ENCODE measurements at regions not wholly inside any gene's neighbourhood (a gene's known extent, or its start where the extent isn't known, plus 50 kb on each side); places are given as distances from the start of the nearest gene placed in this dataset.
"Not testable (repeated sequence)": the region's sequence is repeated elsewhere in the genome, so short reads cannot be mapped to it uniquely, and the experiment has no call there.

DNA sequence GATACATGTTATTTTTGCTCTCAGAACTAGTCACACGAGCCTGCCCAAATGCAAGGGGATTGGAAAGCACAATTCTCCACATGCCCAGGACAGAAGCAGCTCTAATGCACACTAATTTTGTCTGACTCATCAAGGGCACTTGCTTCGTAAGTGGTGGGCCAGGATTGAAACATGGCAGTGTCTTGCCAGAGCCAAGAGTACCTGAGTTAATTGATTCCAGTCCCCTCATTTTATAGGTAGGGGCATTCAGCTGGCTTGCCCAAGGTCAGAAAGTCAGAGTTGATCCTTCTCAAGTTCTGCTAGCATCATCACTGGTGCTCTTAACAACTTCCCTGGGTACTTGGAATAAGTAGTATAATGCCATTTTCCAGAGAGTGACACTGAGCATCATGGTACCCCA is 356.1 kb downstream of the ZNF326 start:
- TF ChIP-seq, protein P1, sequence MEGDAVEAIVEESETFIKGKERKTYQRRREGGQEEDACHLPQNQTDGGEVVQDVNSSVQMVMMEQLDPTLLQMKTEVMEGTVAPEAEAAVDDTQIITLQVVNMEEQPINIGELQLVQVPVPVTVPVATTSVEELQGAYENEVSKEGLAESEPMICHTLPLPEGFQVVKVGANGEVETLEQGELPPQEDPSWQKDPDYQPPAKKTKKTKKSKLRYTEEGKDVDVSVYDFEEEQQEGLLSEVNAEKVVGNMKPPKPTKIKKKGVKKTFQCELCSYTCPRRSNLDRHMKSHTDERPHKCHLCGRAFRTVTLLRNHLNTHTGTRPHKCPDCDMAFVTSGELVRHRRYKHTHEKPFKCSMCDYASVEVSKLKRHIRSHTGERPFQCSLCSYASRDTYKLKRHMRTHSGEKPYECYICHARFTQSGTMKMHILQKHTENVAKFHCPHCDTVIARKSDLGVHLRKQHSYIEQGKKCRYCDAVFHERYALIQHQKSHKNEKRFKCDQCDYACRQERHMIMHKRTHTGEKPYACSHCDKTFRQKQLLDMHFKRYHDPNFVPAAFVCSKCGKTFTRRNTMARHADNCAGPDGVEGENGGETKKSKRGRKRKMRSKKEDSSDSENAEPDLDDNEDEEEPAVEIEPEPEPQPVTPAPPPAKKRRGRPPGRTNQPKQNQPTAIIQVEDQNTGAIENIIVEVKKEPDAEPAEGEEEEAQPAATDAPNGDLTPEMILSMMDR (IDR thresholded peaks at IDR 0.05; ENCODE audit: borderline replicate concordance, control extremely low read depth, extremely low read depth, insufficient read depth, missing control alignments), result no peak
- in situ Hi-C loops (cut with MboI; ENCODE audit: low sequenced_read_pairs, unreplicated experiment), result no loop called here
- no peak for DNase-seq (ENCODE audit: low spot score)

DNA sequence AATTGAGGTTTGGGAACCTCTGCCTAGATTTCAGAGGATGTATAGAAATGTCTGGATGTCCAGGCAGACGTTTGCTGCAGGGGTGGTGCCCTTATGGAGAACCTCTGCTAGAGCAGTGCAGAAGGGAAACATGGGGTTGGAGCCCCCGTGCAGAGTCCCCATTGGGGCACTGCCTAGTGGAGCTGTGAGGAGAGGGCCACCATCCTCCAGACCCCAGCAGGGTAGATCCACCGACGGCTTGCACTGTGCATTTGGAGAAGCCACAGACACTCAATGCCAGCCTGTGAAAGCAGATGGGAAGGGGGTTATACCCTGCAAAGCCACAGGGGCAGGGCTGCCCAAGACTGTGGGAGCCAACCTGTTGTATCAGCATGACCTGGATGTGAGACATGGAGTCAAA is 354.6 kb downstream of the ZNF326 start:
- DNase-seq (ENCODE audit: low spot score), result no peak
- in situ Hi-C loops (cut with MboI; ENCODE audit: low sequenced_read_pairs, unreplicated experiment), result no loop called here

DNA sequence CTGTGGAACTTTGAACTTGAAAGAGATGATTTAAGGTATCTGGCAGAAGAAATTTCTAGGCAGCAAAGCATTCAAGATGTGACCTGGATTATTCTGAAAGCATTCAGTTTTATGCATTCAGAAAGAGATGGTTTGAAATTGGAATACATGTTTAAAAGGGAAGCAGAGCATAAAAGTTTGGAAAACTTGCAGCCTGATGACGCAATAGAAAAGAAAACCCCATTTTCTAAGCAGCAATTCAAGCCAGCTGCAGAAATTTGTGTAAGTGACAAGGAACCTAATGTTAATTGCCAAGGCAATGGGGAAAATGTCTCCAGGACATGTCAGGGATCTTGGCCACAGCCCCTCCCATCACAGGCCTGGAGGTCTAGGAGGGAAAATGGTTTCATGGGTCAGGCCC is 354.0 kb downstream of the ZNF326 start:
- in situ Hi-C loops (cut with MboI; ENCODE audit: low sequenced_read_pairs, unreplicated experiment), result no loop called here
- DNase-seq (ENCODE audit: low spot score), result no peak
- TF ChIP-seq, protein P1 (IDR thresholded peaks at IDR 0.05; ENCODE audit: borderline replicate concordance, control extremely low read depth, extremely low read depth, insufficient read depth, missing control alignments), result no peak

More for the DNA sequence above, 354.6 kb downstream of the ZNF326 start:
- TF ChIP-seq, protein P1 (IDR thresholded peaks at IDR 0.05; ENCODE audit: borderline replicate concordance, control extremely low read depth, extremely low read depth, insufficient read depth, missing control alignments), result no peak

DNA sequence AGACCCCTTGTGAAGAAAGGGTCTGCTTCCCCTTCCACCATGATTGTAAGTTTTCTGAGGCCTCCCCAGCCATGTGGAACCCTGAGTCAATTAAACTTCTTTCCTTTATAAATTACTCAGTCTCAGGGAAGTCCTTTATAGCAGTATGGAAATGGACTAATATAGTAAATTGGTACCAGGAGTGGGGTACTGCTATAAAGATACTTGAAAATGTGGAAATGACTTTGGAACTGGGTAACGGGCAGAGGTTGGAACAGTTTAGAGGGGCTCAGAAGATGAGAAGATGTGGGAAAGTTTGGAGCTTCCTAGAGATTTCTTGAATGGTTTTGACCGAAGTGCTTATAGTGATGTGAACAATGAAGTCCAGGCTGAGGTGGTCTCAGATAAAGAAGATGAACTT is 353.5 kb downstream of the ZNF326 start:
- DNase-seq (ENCODE audit: low spot score); in situ Hi-C loops (cut with MboI; ENCODE audit: low sequenced_read_pairs, unreplicated experiment): not testable (repeated sequence)

DNA sequence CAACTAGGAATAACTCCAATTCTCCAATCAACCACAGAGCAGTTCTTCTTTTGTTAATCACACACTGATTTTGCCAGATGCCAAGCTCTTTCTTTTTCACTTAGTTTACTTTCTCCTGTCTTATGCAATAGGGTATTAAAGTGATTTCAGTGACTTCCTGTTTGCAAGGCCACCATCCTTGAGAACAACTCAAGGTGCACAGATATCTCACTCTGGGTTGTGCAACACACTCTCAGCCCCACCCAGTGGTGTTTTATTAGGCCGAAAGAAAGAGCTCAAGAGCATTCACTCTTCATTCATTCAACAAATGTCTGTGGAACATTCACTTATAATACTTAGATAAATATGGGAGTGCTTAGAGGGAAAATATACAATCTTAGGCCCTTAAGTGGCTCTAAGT is 352.5 kb downstream of the ZNF326 start:
- in situ Hi-C loops (cut with MboI; ENCODE audit: low sequenced_read_pairs, unreplicated experiment), result no loop called here
- TF ChIP-seq, protein P1 (IDR thresholded peaks at IDR 0.05; ENCODE audit: borderline replicate concordance, control extremely low read depth, extremely low read depth, insufficient read depth, missing control alignments), result no peak
- no peak for DNase-seq (ENCODE audit: low spot score)

DNA sequence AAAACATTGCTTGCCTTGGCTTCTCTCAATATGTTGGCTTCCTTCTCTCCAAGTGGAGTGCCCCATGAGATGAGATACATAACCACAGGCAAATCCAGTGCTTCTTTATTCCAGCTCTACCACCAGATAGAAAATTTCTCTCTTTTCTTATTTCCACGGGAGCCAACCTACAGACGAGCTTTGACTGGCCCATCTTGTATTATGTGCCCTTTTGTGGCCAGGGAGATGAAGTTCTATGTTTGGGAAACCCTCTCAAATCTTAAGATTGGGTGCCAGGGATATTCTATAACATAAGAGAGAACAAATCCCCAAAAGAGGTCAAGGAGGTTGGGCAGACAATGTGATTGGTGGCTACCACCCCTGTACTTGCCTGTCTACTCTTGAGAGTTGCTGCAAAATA is 351.8 kb downstream of the ZNF326 start:
- TF ChIP-seq, protein P1 (IDR thresholded peaks at IDR 0.05; ENCODE audit: borderline replicate concordance, control extremely low read depth, extremely low read depth, insufficient read depth, missing control alignments), result no peak
- in situ Hi-C loops (cut with MboI; ENCODE audit: low sequenced_read_pairs, unreplicated experiment), result no loop called here
- no peak for DNase-seq (ENCODE audit: low spot score)

DNA sequence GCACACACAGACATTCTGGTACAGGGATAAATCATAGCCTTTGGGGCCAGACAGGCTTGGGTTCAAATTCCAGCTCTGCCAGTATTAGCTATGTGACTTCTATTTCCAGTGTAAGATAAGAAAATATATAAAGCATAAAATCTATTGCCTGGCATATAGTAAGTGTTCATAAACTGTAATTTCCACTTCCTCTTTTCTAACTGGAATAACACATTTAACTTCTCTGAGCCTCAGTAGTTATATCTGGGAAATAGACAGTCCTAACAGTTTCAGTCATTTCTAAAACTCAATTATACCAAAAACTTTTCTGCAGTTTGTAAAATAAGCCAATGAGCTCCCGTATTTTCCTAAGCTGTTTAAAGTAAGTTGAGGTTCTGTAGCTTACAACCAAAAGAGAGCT is 351.4 kb downstream of the ZNF326 start:
- no peak for DNase-seq (ENCODE audit: low spot score)
- TF ChIP-seq, protein P1 (IDR thresholded peaks at IDR 0.05; ENCODE audit: borderline replicate concordance, control extremely low read depth, extremely low read depth, insufficient read depth, missing control alignments), result no peak
- in situ Hi-C loops (cut with MboI; ENCODE audit: low sequenced_read_pairs, unreplicated experiment), result no loop called here

All from GM13976 (cell line).